Chondrocyte (in vitro differentiated cells): ENCODE measurements at regions not wholly inside any gene's neighbourhood (a gene's known extent, or its start where the extent isn't known, plus 50 kb on each side); places are given as distances from the start of the nearest gene placed in this dataset.

Experiments used
- DNase-seq: peaks from one replicate; pipeline ENCODE4 v3.0.0; 2021; ENCODE audit warnings: mixed read lengths, low spot score
- H3K27ac Mint-ChIP-seq: one replicate; pipeline ENCODE4 v1.8.0; 2021; ENCODE audit warnings: mild to moderate bottlenecking, moderate library complexity, mixed read lengths; ENCODE audit not compliant: unreplicated experiment
- H3K27me3 Mint-ChIP-seq: 2 replicates; pipeline ENCODE4 v1.8.0; 2021; ENCODE audit warnings: low read depth, mixed read lengths
- H3K36me3 Mint-ChIP-seq: 2 replicates; pipeline ENCODE4 v1.8.0; 2021; ENCODE audit warnings: low read depth, mixed read lengths
- H3K4me1 Mint-ChIP-seq: 2 replicates; pipeline ENCODE4 v1.8.0; 2021; ENCODE audit warnings: low read depth, mild to moderate bottlenecking, mixed read lengths
- H3K4me3 Mint-ChIP-seq: one replicate; pipeline ENCODE4 v1.8.0; 2021; ENCODE audit warnings: mild to moderate bottlenecking, moderate library complexity, mixed read lengths; ENCODE audit not compliant: unreplicated experiment
- H3K9me3 Mint-ChIP-seq: 2 replicates; pipeline ENCODE4 v1.8.0; 2021; ENCODE audit warnings: low read depth, mixed read lengths
- TF ChIP-seq, protein P1 (sequence below): fragments of 200-600 bp; sonication (generic); IDR thresholded peaks from 2 replicates; pipeline ENCODE4 v1.5.0; 2021; ENCODE audit warnings: antibody characterized with exemption, mild to moderate bottlenecking, moderate library complexity

DNA sequence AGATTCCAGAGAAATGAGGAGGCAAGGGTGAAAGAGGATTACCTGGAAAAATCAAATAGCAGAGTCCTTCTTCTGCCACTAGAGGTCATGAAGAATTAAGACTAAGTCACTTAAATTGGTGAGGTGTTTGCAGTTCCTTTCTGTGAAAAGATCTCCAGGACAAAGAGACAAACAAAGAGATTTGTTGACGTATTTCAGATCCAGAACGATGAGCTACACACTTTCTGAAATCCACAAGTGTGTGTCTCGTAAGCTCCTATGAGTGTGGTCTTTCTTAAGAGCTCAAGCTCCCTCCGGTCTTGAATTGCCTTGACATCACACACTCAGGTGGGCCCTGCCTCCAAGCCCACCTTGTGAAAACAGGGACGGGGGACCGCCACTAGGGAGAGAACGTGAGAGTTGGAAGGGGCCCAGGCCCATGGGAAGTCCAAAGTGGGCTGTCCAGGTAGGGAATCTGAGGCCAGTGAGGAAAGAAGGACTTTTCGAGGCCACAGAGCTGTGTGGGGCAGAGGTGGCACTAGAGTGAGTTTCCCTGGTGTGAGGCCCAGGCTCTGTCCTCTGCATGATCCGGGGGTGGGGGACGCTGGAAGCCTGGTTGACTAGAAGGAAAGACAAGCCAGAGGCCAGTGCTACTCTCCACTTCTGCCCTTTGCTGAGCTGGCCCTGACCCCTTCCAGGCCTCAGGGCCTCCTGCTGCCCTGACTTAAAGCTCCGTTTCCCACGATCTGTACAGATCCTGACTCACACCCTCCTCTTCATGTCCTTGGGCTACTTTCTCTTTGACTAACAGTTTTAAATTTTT lies 168.1 kb upstream of the NCK2 start:
- no peak for DNase-seq
- no peak overlapping the region for H3K4me3 Mint-ChIP-seq

DNA sequence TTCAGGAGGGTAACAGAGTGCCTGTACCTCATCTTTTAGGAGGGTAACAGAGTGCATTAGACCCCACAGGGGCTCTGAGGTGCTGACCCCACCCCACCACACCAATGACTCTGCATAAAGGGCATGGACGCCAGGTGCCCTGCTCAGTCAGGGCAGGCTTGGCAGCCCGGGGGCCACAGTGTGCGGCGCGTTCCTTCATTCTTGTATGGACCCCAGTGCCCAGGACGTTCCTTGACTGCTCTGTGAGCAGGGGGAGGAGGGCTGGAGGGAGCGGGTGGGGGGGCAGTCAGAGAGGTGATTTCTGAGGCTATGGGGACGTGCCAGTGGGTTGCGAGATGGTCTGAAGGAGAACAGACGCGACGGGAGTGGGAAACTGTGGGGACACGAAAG lies 168.7 kb upstream of the NCK2 start:
- Mint-ChIP-seq H3K27me3 (no peaks in the 10 kb centered on the region), H3K4me3 (no peak overlapping the region), H3K4me1 (peaks cover 18% of the 10 kb centered on the region), H3K36me3 (no peaks in the 10 kb centered on the region), H3K9me3 (no peaks in the 10 kb centered on the region), H3K27ac (peak overlapping the region; percentile 33)
- DNase-seq: no peak
- TF ChIP-seq, protein P1, sequence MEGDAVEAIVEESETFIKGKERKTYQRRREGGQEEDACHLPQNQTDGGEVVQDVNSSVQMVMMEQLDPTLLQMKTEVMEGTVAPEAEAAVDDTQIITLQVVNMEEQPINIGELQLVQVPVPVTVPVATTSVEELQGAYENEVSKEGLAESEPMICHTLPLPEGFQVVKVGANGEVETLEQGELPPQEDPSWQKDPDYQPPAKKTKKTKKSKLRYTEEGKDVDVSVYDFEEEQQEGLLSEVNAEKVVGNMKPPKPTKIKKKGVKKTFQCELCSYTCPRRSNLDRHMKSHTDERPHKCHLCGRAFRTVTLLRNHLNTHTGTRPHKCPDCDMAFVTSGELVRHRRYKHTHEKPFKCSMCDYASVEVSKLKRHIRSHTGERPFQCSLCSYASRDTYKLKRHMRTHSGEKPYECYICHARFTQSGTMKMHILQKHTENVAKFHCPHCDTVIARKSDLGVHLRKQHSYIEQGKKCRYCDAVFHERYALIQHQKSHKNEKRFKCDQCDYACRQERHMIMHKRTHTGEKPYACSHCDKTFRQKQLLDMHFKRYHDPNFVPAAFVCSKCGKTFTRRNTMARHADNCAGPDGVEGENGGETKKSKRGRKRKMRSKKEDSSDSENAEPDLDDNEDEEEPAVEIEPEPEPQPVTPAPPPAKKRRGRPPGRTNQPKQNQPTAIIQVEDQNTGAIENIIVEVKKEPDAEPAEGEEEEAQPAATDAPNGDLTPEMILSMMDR: no peak

More for the DNA sequence above, 168.1 kb upstream of the NCK2 start:
- Mint-ChIP-seq H3K27ac (peak overlapping the region; percentile 87), H3K9me3 (no peaks in the 10 kb centered on the region), H3K36me3 (no peaks in the 10 kb centered on the region), H3K4me1 (peaks cover 13% of the 10 kb centered on the region), H3K27me3 (no peaks in the 10 kb centered on the region)
- TF ChIP-seq, protein P1: peak; percentile 80

DNA sequence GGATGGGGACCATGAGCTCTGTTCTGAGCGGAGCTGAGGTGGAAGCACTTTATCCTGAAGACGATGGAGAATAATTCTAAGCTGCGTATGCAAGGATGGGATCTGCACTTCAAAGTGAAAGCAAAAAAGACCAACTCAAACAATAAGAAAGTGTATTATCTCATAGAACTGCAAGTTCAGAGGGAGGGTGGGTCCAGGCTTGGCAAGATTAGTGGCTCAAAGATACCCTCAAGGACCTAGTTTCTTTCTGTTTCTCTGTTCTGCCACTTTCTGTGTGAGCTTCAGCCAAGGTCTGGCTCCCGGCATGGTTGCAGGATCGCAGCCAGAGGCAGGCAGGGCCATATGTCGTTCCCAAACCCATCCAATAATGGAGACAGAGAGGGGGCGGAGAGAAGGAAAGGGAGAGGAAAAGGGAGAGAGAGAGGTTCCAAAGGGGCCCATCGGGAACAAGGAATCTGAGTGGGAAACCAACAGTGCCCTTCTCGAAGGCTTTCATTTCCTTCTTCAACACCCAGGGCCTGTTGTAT lies 169.2 kb upstream of the NCK2 start:
- H3K27ac Mint-ChIP-seq: no peak overlapping the region
- no peak for DNase-seq

DNA sequence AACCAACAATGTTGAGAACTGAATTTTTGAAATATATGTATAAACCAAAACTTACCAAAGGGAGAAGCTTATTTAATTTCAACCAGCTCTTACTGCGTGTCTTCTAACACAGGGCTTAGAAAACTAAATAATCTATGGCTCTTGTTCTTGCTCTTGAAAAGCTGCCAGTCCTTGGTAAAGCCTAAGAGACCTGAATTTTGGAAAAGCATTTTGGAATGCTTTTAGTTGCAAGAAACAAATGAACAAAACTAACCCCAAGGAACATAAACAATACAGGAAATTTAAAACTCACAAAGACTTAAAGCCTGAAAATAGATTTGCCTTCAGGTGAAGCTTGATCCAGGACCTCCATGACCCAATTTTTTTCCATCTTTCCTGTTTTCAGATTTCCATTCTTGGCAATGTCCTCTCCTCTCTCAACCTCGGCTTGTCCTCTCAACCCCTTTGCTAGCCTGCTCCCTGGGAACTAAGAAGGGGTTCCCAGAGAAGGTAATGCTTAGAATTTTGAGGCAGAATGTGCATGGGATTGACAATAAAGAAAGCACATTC lies 169.8 kb upstream of the NCK2 start:
- Mint-ChIP-seq H3K36me3 (no peaks in the 10 kb centered on the region), H3K27me3 (no peaks in the 10 kb centered on the region), H3K9me3 (no peaks in the 10 kb centered on the region), H3K4me1 (peaks cover 18% of the 10 kb centered on the region), H3K27ac (no peak overlapping the region), H3K4me3 (no peak overlapping the region)
- no peak for DNase-seq
- TF ChIP-seq, protein P1: no peak

More for the DNA sequence above, 169.2 kb upstream of the NCK2 start:
- Mint-ChIP-seq H3K4me1 (peaks cover 18% of the 10 kb centered on the region), H3K27me3 (no peaks in the 10 kb centered on the region), H3K4me3 (no peak overlapping the region), H3K9me3 (no peaks in the 10 kb centered on the region), H3K36me3 (no peaks in the 10 kb centered on the region)
- TF ChIP-seq, protein P1: no peak

DNA sequence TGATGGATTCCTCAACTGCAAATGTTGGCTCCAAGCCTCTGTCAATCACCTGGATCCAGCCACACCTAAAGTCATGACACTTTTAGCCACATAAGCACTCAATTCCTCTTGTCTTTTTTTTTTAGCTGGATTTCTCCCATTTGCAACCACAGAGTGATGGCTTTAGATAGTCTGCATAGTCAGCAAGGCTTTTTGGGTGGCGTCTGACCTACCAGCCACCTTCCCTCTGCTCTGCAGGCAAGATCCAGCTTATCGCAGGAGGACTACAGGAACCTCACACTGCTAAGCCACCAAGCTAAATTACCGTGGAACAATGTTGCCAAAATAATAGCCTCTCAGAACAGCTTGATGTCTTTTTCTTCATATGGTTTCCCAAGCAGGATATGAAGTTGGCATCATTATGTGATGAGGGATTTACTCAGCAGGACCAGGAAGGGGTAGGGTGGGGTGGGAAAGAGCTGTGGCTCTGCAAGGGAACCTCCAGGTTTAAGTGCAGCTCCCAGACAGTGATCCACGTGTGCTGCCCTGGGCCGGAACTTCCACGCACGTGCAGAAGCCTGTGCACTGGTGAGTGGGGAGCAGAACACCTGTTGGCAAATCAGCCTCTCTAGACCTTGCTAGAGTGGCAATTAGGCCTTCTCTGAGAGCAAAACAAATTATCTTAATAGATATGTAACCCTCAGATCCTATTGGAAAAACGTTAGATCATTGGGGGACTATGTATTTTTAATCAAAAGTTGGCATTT lies 170.6 kb upstream of the NCK2 start:
- H3K27me3 Mint-ChIP-seq: no peaks in the 10 kb centered on the region
- no peak overlapping the region for H3K4me3 Mint-ChIP-seq
- H3K27ac Mint-ChIP-seq: no peak overlapping the region
- TF ChIP-seq, protein P1: no peak
- no peaks in the 10 kb centered on the region for H3K9me3 Mint-ChIP-seq
- peaks cover 18% of the 10 kb centered on the region for H3K4me1 Mint-ChIP-seq
- H3K36me3 Mint-ChIP-seq: no peaks in the 10 kb centered on the region
- no peak for DNase-seq
